Endothelial cell of umbilical vein (primary cell): ENCODE measurements at regions not wholly inside any gene's neighbourhood (a gene's known extent, or its start where the extent isn't known, plus 50 kb on each side); places are given as distances from the start of the nearest gene placed in this dataset.

Source experiments
- BruUV-seq: library from RNA; stranded (reverse); fragments of 400-500 nt; replicated peaks from 2 replicates; lab custom pipeline; 2021; lab: Mats Ljungman, UMichigan
- CTCF ChIA-PET: fragments of 300-600, 350-600 bp; sonication (Branson Sonifier 250); formaldehyde crosslinking; loops from one replicate; lab custom pipeline; 2021; ENCODE audit warnings: antibody characterized with exemption, inconsistent platforms; lab: Charles Lee
- POLR2A ChIA-PET: fragments of 300-600, 350-600 bp; sonication (Branson Sonifier 250); formaldehyde crosslinking; loops from one replicate; lab custom pipeline; 2021; ENCODE audit warnings: antibody characterized with exemption, inconsistent platforms; lab: Charles Lee
- DNase-seq: peaks from one replicate; pipeline ENCODE4 v3.0.0-alpha.2; 2011; ENCODE audit warnings: low read depth, low spot score
- FAIRE-seq: peaks from 2 replicates; lab custom pipeline; 2011; peaks lifted over from hg19 to GRCh38; lab: Jason Lieb, UNC
- H2AFZ ChIP-seq: 2 replicates; pipeline ENCODE4 v1.6.0; 2012; ENCODE audit warnings: low read depth, low read length, control low read depth, inconsistent platforms
- H3K27ac ChIP-seq: 2 replicates; pipeline ENCODE4 v1.5.1; 2011; ENCODE audit warnings: low read depth, mild to moderate bottlenecking, control low read depth, low read length, moderate library complexity; ENCODE audit not compliant: insufficient read depth
- H3K27me3 ChIP-seq, 2 experiments: 2 replicates each; pipeline versions ENCODE4 v1.6.0 to v1.6.1; 2011; ENCODE audit warnings: low read length in 2 of 2, mixed read lengths in 1 of 2; ENCODE audit not compliant: control insufficient read depth in 2 of 2, insufficient read depth in 2 of 2
- H3K36me3 ChIP-seq, 2 experiments: 2 replicates in 1 of 2; 3 replicates in 1 of 2; pipeline ENCODE4 v1.5.1; 2011; ENCODE audit warnings: low read length in 2 of 2, mild to moderate bottlenecking in 1 of 2, moderate library complexity in 1 of 2; ENCODE audit not compliant: control insufficient read depth in 2 of 2, insufficient read depth in 2 of 2; ENCODE audit errors: extremely low read depth in 1 of 2
- H3K4me1 ChIP-seq: 3 replicates; pipeline ENCODE4 v1.5.1; 2011; ENCODE audit warnings: mild to moderate bottlenecking, low read length; ENCODE audit not compliant: control insufficient read depth, insufficient read depth; ENCODE audit errors: extremely low read depth
- H3K4me2 ChIP-seq: 2 replicates; pipeline ENCODE4 v1.6.1; 2011; ENCODE audit warnings: low read length, control low read depth, mixed read lengths; ENCODE audit not compliant: insufficient read depth
- H3K4me3 ChIP-seq, 3 experiments: fragments of 200-600 bp in 1 of 3; sonication (generic), shearing (Covaris generic) in 1 of 3; replicated peaks in 1 of 3; 2 replicates each; pipeline ENCODE4 v1.5.1; 2011 to 2016; ENCODE audit warnings: control low read depth in 3 of 3, low read length in 3 of 3, mild to moderate bottlenecking in 2 of 3, inconsistent platforms in 1 of 3, low read depth in 1 of 3, moderate library complexity in 1 of 3; ENCODE audit not compliant: insufficient read depth in 1 of 3
- H3K79me2 ChIP-seq: 2 replicates; pipeline ENCODE4 v1.6.0; 2012; ENCODE audit warnings: low read length, inconsistent platforms; ENCODE audit not compliant: control insufficient read depth, insufficient read depth
- H3K9ac ChIP-seq: replicated peaks from 2 replicates; pipeline ENCODE3; 2011; ENCODE audit warnings: low read length, control low read depth; ENCODE audit not compliant: insufficient read depth; ENCODE audit errors: extremely low read depth
- H3K9me1 ChIP-seq: replicated peaks from 3 replicates; pipeline ENCODE4 v1.6.0; 2011; ENCODE audit warnings: mild to moderate bottlenecking, low read length; ENCODE audit not compliant: control insufficient read depth, insufficient read depth; ENCODE audit errors: extremely low read depth
- H3K9me3 ChIP-seq: replicated peaks from 2 replicates; pipeline ENCODE4 v1.5.1; 2012; ENCODE audit warnings: low read length, inconsistent platforms; ENCODE audit not compliant: control insufficient read depth, insufficient read depth
- H4K20me1 ChIP-seq: replicated peaks from 2 replicates; pipeline ENCODE3; 2011; ENCODE audit warnings: mild to moderate bottlenecking, low read length; ENCODE audit not compliant: control insufficient read depth, insufficient read depth; ENCODE audit errors: extremely low read depth
- CTCF ChIP-seq, 2 donors: IDR thresholded peaks; 1 replicate in 1 of 2; 2 replicates in 1 of 2; pipeline ENCODE4 v1.5.1; 2011; ENCODE audit warnings: low read length in 2 of 2, mild to moderate bottlenecking in 2 of 2, moderate library complexity in 2 of 2, control low read depth in 1 of 2, inconsistent platforms in 1 of 2, low read depth in 1 of 2; ENCODE audit not compliant: insufficient read depth in 1 of 2; ENCODE audit errors: extremely low read depth in 1 of 2
- EZH2 ChIP-seq: IDR thresholded peaks from 2 replicates; pipeline ENCODE4 v1.6.1; 2012; ENCODE audit warnings: borderline replicate concordance, low read depth, mild to moderate bottlenecking, moderate library complexity, low read length, inconsistent platforms; ENCODE audit not compliant: severe bottlenecking
- FOS ChIP-seq: IDR thresholded peaks from 2 replicates; pipeline ENCODE4 v1.6.1; 2011; ENCODE audit warnings: mild to moderate bottlenecking, low read length, moderate library complexity, borderline replicate concordance; ENCODE audit not compliant: insufficient read depth
- GATA2 ChIP-seq: IDR thresholded peaks from 2 replicates; pipeline ENCODE4 v1.7.0; 2011; ENCODE audit warnings: low read depth, mild to moderate bottlenecking, moderate library complexity, mixed read lengths, low read length; ENCODE audit not compliant: insufficient read length, insufficient read depth
- JUN ChIP-seq: IDR thresholded peaks from 2 replicates; pipeline ENCODE4 v1.6.1; 2011; ENCODE audit warnings: borderline replicate concordance, low read depth; ENCODE audit not compliant: insufficient read length, insufficient read depth
- MAX ChIP-seq: IDR thresholded peaks from 2 replicates; pipeline ENCODE4 v1.6.1; 2011; ENCODE audit not compliant: insufficient read depth, insufficient read length
- MYC ChIP-seq: IDR thresholded peaks from one replicate; pipeline ENCODE4 v1.6.1; 2011; ENCODE audit warnings: mild to moderate bottlenecking, low read depth, low read length
- POLR2A ChIP-seq: IDR thresholded peaks from 2 replicates; pipeline ENCODE4 v1.6.1; 2012; ENCODE audit warnings: low read depth, mild to moderate bottlenecking, control low read depth, low read length
- POLR2AphosphoS5 ChIP-seq: IDR thresholded peaks from 2 replicates; pipeline ENCODE4 v1.6.1; 2012; ENCODE audit warnings: low read depth, mild to moderate bottlenecking, control low read depth, low read length, moderate library complexity; ENCODE audit not compliant: insufficient read depth
- dilution Hi-C: fragments of 300-500 bp; cut with MboI; formaldehyde crosslinking; loops from one replicate; pipeline ENCODE4 v1.15.0; 2019; ENCODE audit warnings: low sequenced_read_pairs; ENCODE audit not compliant: extremely low pct_ligation_motif_present
- intact Hi-C: fragments of 100-400 bp; cut with micrococcal nuclease; formaldehyde crosslinking; loops from one replicate; pipeline ENCODE4 v1.10.0; 2022

- intact Hi-C loops = no loop called here
- no peak overlapping the region for H3K4me3 ChIP-seq
- TF ChIP-seq POLR2A = no peak
- no peak for TF ChIP-seq MYC
- no peak for TF ChIP-seq FOS
- TF ChIP-seq EZH2 = no peak
- no peak for TF ChIP-seq CTCF (IDR thresholded peaks at IDR 0.05; ENCODE audit: extremely low read depth in 1 of 2, insufficient read depth in 1 of 2, low read depth in 1 of 2, low read length in 2 of 2)
- no peak for TF ChIP-seq MAX
- TF ChIP-seq POLR2AphosphoS5 = no peak
- TF ChIP-seq JUN = no peak
- TF ChIP-seq GATA2 = no peak
- H4K20me1 ChIP-seq = no peaks in the 10 kb centered on the region
- no peak overlapping the region for H3K4me2 ChIP-seq
- dilution Hi-C loops = no loop called here
- CTCF ChIA-PET = interaction anchor here (1.1 kb wide), 1 partner anchor 23 kb away, joined by 3 read pairs; no protein-coding TSS in a partner anchor
- no peaks in the 10 kb centered on the region for H3K4me1 ChIP-seq
- no peaks in the 10 kb centered on the region for H3K9me3 ChIP-seq
- H3K79me2 ChIP-seq = no peaks in the 10 kb centered on the region
- no peak overlapping the region for H3K27ac ChIP-seq
- POLR2A ChIA-PET = no interaction called here
- DNase-seq (no peak), FAIRE-seq (no peak)
- no peaks in the 10 kb centered on the region for H3K9me1 ChIP-seq
- no peak overlapping the region for H3K9ac ChIP-seq
- BruUV-seq = no TSS peak
- H2AFZ ChIP-seq = no peak overlapping the region
- peaks cover 6 to 9% of the 10 kb centered on the region in 2 experiments for H3K27me3 ChIP-seq
- H3K36me3 ChIP-seq = no peaks in the 10 kb centered on the region
Observed at GRCh38 chr5:133892774-133893173, 75.7 kb downstream of the C5orf15 start.
